IPS-11a (cell line): ENCODE measurements at regions not wholly inside any gene's neighbourhood (a gene's known extent, or its start where the extent isn't known, plus 50 kb on each side); places are given as distances from the start of the nearest gene placed in this dataset.

Experiments used
- H3K4me3 ChIP-seq: one replicate; pipeline ENCODE4 v1.5.1; 2013; ENCODE audit warnings: low read depth, low read length, control low read depth

- H3K4me3 ChIP-seq, result no peak overlapping the region
Measured at GRCh38 chr9:79173932-79174331, 397.8 kb upstream of the TLE4 start.

GRCh38 chr9:79176014-79176697 is 395.6 kb upstream of the TLE4 start:
- no peak overlapping the region for H3K4me3 ChIP-seq

- H3K4me3 ChIP-seq, result no peak overlapping the region
Measured at GRCh38 chr9:79184831-79185230, 386.9 kb upstream of the TLE4 start.

DNA sequence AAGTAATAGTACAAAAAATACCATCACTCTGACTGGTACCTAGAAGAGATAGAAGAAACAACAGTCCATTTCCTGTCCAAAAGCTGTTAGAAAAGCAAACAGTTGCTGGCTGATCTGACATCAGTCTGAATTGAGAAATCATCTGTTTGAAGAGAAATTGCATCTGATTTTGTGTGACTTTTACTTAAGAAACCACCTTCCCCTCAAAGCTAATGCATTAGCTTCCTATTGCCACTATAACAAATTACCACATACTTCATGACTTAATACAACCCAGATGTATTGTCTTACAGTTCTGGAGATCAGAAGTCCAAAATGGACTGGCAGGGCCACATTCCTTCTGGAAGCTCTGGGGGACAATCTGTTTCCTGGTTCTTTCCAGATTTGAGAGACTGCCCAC is 385.9 kb upstream of the TLE4 start:
- H3K4me3 ChIP-seq, result no peak overlapping the region

DNA sequence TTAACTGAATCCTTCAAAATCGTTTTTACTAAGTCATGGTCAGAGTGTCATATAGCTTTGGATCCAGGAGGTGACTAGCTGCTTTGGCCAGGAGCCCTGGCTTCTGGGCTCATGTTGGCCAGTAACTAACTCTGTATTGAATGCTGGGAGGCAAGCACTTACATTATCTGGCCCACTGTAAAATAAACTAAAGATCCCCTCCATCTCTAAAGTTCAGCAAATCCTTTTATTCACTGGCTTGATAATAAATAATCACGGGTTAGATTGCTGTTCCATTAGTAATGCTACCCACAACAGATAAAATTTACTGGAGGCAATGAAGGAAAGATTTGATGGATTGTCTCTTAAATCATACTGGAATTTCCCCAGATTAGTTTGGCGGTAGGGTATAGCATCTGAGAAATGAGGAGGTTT is 382.2 kb upstream of the TLE4 start:
- H3K4me3 ChIP-seq, result no peak overlapping the region

- no peak overlapping the region for H3K4me3 ChIP-seq
Measured at GRCh38 chr9:79193001-79193400, 378.8 kb upstream of the TLE4 start.

GRCh38 chr9:79193501-79194223 is 378.1 kb upstream of the TLE4 start:
- H3K4me3 ChIP-seq, result no peak overlapping the region

- H3K4me3 ChIP-seq, result no peak overlapping the region
Measured at GRCh38 chr9:79195879-79196278, 375.9 kb upstream of the TLE4 start.

GRCh38 chr9:79196606-79197005 is 375.2 kb upstream of the TLE4 start:
- no peak overlapping the region for H3K4me3 ChIP-seq

GRCh38 chr9:79200336-79200735 is 371.4 kb upstream of the TLE4 start:
- H3K4me3 ChIP-seq, result no peak overlapping the region

- no peak overlapping the region for H3K4me3 ChIP-seq
Measured at GRCh38 chr9:79201636-79202035, 370.1 kb upstream of the TLE4 start.

DNA sequence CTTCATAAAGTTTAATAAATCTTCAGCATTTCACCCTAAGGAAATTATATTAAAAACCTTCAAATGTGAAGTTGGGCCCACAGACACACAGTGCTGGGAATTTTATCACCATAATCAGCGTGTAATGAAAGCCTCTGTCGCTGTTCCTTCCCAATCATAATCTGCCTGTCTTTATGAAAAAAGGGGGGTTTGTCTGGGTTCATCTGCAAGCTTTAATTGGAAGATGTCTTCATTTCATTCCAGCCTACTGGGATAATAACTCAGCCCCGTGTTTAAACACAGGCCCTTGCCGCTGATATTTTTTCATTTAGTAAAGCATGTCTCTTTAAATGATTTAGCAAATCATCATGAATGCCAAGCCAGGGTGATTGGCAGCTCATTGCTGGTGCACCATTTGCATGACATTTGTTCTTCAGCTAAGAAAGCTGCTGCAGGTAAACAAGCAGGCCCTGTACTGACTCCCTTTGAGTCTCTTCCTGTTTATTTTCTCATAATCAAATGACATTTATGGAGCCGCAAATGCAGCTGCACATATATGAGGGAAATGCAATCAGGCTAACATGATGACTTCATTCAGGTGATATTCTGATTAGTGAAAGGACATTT is 362.9 kb upstream of the TLE4 start:
- no peak overlapping the region for H3K4me3 ChIP-seq

DNA sequence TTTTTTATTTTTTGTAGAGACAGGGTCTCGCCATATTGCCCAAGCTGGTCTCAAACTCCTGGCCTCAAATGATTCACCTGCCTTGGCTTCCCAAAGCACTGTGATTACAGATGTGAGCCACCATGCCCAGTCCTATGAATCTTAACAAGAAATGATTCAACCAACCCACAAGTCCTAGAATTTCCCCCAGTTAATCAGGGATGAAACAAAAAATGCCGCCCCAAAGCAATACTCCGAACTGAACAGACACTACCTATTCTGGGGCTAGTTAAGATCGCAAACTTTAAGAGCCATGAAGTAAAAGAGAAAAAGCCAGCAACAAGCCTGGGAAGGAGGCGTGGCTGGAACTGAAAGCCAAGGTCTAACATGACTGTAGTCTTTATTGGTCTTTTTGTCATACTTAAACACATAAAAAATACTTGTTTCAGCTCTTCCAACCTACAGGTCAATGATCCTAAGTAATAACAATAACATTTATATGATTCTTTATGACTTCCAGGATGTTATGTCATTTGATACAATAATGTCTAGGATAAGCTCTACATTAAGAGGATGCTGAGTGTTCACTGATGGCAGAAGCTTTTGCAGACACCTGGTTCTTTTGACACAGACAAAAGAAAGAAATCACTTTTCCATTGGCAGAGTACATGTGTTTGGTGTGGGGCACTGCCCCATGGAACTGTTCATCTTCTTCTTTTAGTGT is 361.1 kb upstream of the TLE4 start:
- no peak overlapping the region for H3K4me3 ChIP-seq

GRCh38 chr9:79213417-79214125 is 358.2 kb upstream of the TLE4 start:
- H3K4me3 ChIP-seq, result no peak overlapping the region

GRCh38 chr9:79215821-79216220 is 355.9 kb upstream of the TLE4 start:
- no peak overlapping the region for H3K4me3 ChIP-seq

DNA sequence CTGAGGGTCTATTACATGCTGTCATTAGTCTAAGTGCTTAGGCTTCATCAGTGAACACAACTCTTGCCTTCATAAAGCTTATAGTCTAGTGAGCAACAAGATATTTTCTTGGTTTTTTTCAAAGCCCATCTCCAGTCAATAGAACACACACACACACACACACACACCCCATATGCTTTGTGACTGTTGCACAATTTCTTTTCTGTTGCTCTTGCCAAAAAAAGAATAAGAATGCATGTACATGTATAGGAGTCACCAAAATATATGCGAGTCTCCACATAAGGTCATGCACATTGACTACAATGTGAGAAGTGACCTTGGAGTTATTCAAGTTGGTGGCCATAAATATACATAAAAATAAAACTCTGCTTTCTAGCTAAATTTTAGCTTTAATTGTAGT is 351.5 kb upstream of the TLE4 start:
- H3K4me3 ChIP-seq, result no peak overlapping the region

- H3K4me3 ChIP-seq, result no peak overlapping the region
Measured at GRCh38 chr9:79220666-79221065, 351.1 kb upstream of the TLE4 start.

GRCh38 chr9:79221084-79221483 is 350.7 kb upstream of the TLE4 start:
- no peak overlapping the region for H3K4me3 ChIP-seq

DNA sequence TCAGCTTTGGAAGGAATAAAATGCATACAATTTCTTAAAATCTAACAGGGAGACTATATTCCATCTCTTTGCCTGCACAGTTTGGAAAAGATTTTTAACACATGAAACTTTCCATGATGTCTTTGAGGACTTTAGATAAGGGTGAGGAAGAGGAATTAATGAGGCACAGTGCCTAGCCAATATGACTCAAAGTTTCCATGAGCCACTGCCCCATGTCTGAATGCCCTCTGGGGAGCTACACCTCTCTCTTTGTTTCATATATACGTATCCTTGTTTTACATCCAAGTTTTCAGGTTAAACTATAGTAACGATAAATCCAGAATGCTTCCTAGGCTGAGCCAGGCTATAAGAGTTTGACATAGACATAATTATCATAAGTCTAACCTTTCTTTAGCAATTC is 349.3 kb upstream of the TLE4 start:
- no peak overlapping the region for H3K4me3 ChIP-seq

GRCh38 chr9:79224672-79225433 is 346.9 kb upstream of the TLE4 start:
- no peak overlapping the region for H3K4me3 ChIP-seq
